ENCODE measurements at regions not wholly inside any gene's neighbourhood (a gene's known extent, or its start where the extent isn't known, plus 50 kb on each side); places are given as distances from the start of the nearest gene placed in this dataset.
"Not testable (repeated sequence)": the region's sequence is repeated elsewhere in the genome, so short reads cannot be mapped to it uniquely, and the experiment has no call there.

GRCh38 chr21:24545807-24546361, 1061.4 kb downstream of the MRPL39 start:
- no peak for DNase-seq (ENCODE audit: low read depth in 2 of 2)

- no peak for DNase-seq (ENCODE audit: low read depth in 2 of 2)
Observed at GRCh38 chr21:24514081-24514733, 1093.1 kb downstream of the MRPL39 start.

- DNase-seq (ENCODE audit: low read depth in 2 of 2) = no peak
Observed at GRCh38 chr21:24509131-24509530, 1098.2 kb downstream of the MRPL39 start.

GRCh38 chr21:24486973-24487372, 1120.3 kb downstream of the MRPL39 start:
- no peak for DNase-seq (ENCODE audit: low read depth in 2 of 2)

- not testable (repeated sequence) for DNase-seq (ENCODE audit: low read depth in 2 of 2)
Observed at GRCh38 chr21:24483361-24483760, 1123.9 kb downstream of the MRPL39 start.

GRCh38 chr21:24470852-24471251, 1136.4 kb downstream of the MRPL39 start:
- no peak for DNase-seq (ENCODE audit: low read depth in 2 of 2)

- no peak for DNase-seq (ENCODE audit: low read depth in 2 of 2)
Observed at GRCh38 chr21:24456358-24456757, 1150.9 kb downstream of the MRPL39 start.

- no peak for DNase-seq (ENCODE audit: low read depth in 2 of 2)
Observed at GRCh38 chr21:24450119-24450518, 1157.2 kb downstream of the MRPL39 start.

- no peak for DNase-seq (ENCODE audit: low read depth in 2 of 2)
Observed at GRCh38 chr21:24445517-24445916, 1161.8 kb downstream of the MRPL39 start.

GRCh38 chr21:24444736-24445135, 1162.5 kb downstream of the MRPL39 start:
- DNase-seq (ENCODE audit: low read depth in 2 of 2) = no peak

- no peak for DNase-seq (ENCODE audit: low read depth in 2 of 2)
Observed at GRCh38 chr21:24436236-24436635, 1171.0 kb downstream of the MRPL39 start.

GRCh38 chr21:24428591-24429199, 1178.6 kb downstream of the MRPL39 start:
- DNase-seq (ENCODE audit: low read depth in 2 of 2) = no peak

- DNase-seq (ENCODE audit: low read depth in 2 of 2) = no peak
Observed at GRCh38 chr21:24424776-24425175, 1182.5 kb downstream of the MRPL39 start.

- DNase-seq (ENCODE audit: low read depth in 2 of 2) = no peak
Observed at GRCh38 chr21:24423546-24423945, 1183.7 kb downstream of the MRPL39 start.

GRCh38 chr21:24420689-24421088, 1186.6 kb downstream of the MRPL39 start:
- no peak for DNase-seq (ENCODE audit: low read depth in 2 of 2)

- not testable (repeated sequence) for DNase-seq (ENCODE audit: low read depth in 2 of 2)
Observed at GRCh38 chr21:24419641-24420040, 1187.6 kb downstream of the MRPL39 start.

GRCh38 chr21:24418671-24419070, 1188.6 kb downstream of the MRPL39 start:
- no peak for DNase-seq (ENCODE audit: low read depth in 2 of 2)

- no peak for DNase-seq (ENCODE audit: low read depth in 2 of 2)
Observed at GRCh38 chr21:24411429-24411828, 1195.9 kb downstream of the MRPL39 start.

- no peak for DNase-seq (ENCODE audit: low read depth in 2 of 2)
Observed at GRCh38 chr21:24403221-24403620, 1204.1 kb downstream of the MRPL39 start.

GRCh38 chr21:24395320-24395923, 1211.9 kb downstream of the MRPL39 start:
- DNase-seq (ENCODE audit: low read depth in 2 of 2) = no peak

GRCh38 chr21:24375201-24375600, 1232.1 kb downstream of the MRPL39 start:
- peak in 1 of 2 donors; percentile 2 for DNase-seq (ENCODE audit: low read depth in 2 of 2)

- DNase-seq (ENCODE audit: low read depth in 2 of 2) = no peak
Observed at GRCh38 chr21:24372506-24372905, 1234.8 kb downstream of the MRPL39 start.

- no peak for DNase-seq (ENCODE audit: low read depth in 2 of 2)
Observed at GRCh38 chr21:24369746-24370145, 1237.5 kb downstream of the MRPL39 start.
